Hematopoietic multipotent progenitor cell (in vitro differentiated cells): ENCODE measurements at regions not wholly inside any gene's neighbourhood (a gene's known extent, or its start where the extent isn't known, plus 50 kb on each side); places are given as distances from the start of the nearest gene placed in this dataset. TPM values are rescaled to one million over a fixed set of nuclear protein-coding genes. Genes with fewer than 3 reads are reported as not detected.

ENCODE experiments used
- small RNA-seq: library from RNA; depleted of rRNA; stranded (forward); fragments of <200 nt; gene quantifications from one replicate; pipeline ENCODE3, GENCODE V24; 2012

Small RNAs in the stretch of these regions (small RNA-seq; reads per million reads assigned to genes)
- gene RF00322 (not detected), gene RN7SL292P (not detected), gene ROBO2P1 (not detected)
